ENCODE measurements at regions not wholly inside any gene's neighbourhood (a gene's known extent, or its start where the extent isn't known, plus 50 kb on each side); places are given as distances from the start of the nearest gene placed in this dataset.

DNA sequence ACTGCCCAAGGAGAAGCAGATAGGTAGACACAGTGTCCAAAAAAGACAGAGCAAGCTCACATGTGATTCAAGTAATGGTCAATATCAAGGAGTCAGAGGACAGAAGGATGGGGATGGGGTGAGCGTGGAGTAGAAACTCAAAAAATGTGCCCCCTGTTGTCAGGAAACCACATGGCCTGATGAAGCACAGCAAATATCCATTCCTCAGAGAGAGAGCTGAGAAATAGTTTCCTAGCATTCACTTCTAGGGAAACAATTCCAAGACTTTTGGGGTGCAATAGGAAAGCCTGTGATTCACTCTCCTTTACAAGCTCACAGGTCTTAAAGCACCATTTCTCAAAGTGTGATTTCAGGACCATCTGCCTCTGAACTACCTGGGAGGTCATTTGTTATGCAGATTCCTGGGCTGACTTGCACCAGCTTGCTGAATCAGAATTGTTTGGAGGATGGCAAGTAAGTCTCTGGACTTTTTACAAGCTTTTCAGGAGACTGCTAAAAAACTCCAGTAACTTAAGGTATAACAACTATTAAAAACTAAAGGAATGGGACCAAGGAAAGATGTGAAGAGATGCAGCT lies 432.8 kb downstream of the HDGFL1 start:
- WGBS (ENCODE audit: missing lambda C conversion rate): 63% methylated on average over 1 of the region's 1 CpG
- CTCF ChIA-PET: interaction anchor here (0.6 kb wide), 1 partner anchor 672 kb away, joined by 3 read pairs; no protein-coding TSS in a partner anchor
- DNase-seq (ENCODE audit: low read depth in 1 of 2, low spot score in 1 of 2) (no peak), ATAC-seq (no peak), FAIRE-seq (no peak)
- H3K4me3 ChIP-seq: no peak overlapping the region
- POLR2A ChIA-PET: no interaction called here
- H3K9me3 ChIP-seq: no peaks in the 10 kb centered on the region
- TF ChIP-seq, protein P1, sequence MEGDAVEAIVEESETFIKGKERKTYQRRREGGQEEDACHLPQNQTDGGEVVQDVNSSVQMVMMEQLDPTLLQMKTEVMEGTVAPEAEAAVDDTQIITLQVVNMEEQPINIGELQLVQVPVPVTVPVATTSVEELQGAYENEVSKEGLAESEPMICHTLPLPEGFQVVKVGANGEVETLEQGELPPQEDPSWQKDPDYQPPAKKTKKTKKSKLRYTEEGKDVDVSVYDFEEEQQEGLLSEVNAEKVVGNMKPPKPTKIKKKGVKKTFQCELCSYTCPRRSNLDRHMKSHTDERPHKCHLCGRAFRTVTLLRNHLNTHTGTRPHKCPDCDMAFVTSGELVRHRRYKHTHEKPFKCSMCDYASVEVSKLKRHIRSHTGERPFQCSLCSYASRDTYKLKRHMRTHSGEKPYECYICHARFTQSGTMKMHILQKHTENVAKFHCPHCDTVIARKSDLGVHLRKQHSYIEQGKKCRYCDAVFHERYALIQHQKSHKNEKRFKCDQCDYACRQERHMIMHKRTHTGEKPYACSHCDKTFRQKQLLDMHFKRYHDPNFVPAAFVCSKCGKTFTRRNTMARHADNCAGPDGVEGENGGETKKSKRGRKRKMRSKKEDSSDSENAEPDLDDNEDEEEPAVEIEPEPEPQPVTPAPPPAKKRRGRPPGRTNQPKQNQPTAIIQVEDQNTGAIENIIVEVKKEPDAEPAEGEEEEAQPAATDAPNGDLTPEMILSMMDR (IDR thresholded peaks at IDR 0.05): no peak
- TF ChIP-seq BHLHE40 (IDR thresholded peaks at IDR 0.05; ENCODE audit: low read depth, low read length): no peak
- no peak for TF ChIP-seq EP300 (IDR thresholded peaks at IDR 0.05)
- TF ChIP-seq NFE2L2 (conservative IDR thresholded peaks at IDR 0.05; ENCODE audit: low read length): no peak
- TF ChIP-seq SMC3 (IDR thresholded peaks at IDR 0.05): no peak
- TF ChIP-seq CHD2 (IDR thresholded peaks at IDR 0.05; ENCODE audit: low read length, partially characterized antibody): no peak
- no peak for TF ChIP-seq NPAS2 (CRISPR knock-in tag; IDR thresholded peaks at IDR 0.05; ENCODE audit: borderline replicate concordance)
- TF ChIP-seq, protein P2, sequence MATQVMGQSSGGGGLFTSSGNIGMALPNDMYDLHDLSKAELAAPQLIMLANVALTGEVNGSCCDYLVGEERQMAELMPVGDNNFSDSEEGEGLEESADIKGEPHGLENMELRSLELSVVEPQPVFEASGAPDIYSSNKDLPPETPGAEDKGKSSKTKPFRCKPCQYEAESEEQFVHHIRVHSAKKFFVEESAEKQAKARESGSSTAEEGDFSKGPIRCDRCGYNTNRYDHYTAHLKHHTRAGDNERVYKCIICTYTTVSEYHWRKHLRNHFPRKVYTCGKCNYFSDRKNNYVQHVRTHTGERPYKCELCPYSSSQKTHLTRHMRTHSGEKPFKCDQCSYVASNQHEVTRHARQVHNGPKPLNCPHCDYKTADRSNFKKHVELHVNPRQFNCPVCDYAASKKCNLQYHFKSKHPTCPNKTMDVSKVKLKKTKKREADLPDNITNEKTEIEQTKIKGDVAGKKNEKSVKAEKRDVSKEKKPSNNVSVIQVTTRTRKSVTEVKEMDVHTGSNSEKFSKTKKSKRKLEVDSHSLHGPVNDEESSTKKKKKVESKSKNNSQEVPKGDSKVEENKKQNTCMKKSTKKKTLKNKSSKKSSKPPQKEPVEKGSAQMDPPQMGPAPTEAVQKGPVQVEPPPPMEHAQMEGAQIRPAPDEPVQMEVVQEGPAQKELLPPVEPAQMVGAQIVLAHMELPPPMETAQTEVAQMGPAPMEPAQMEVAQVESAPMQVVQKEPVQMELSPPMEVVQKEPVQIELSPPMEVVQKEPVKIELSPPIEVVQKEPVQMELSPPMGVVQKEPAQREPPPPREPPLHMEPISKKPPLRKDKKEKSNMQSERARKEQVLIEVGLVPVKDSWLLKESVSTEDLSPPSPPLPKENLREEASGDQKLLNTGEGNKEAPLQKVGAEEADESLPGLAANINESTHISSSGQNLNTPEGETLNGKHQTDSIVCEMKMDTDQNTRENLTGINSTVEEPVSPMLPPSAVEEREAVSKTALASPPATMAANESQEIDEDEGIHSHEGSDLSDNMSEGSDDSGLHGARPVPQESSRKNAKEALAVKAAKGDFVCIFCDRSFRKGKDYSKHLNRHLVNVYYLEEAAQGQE (IDR thresholded peaks at IDR 0.05): no peak
- TF ChIP-seq, protein P3, sequence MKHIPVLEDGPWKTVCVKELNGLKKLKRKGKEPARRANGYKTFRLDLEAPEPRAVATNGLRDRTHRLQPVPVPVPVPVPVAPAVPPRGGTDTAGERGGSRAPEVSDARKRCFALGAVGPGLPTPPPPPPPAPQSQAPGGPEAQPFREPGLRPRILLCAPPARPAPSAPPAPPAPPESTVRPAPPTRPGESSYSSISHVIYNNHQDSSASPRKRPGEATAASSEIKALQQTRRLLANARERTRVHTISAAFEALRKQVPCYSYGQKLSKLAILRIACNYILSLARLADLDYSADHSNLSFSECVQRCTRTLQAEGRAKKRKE (CRISPR knock-in tag; IDR thresholded peaks at IDR 0.05; ENCODE audit: low read depth): no peak
- no peak for TF ChIP-seq TFCP2L1 (CRISPR knock-in tag; IDR thresholded peaks at IDR 0.05)
- TF ChIP-seq, protein P4, sequence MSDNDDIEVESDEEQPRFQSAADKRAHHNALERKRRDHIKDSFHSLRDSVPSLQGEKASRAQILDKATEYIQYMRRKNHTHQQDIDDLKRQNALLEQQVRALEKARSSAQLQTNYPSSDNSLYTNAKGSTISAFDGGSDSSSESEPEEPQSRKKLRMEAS (IDR thresholded peaks at IDR 0.05): no peak
- TF ChIP-seq, protein P5, sequence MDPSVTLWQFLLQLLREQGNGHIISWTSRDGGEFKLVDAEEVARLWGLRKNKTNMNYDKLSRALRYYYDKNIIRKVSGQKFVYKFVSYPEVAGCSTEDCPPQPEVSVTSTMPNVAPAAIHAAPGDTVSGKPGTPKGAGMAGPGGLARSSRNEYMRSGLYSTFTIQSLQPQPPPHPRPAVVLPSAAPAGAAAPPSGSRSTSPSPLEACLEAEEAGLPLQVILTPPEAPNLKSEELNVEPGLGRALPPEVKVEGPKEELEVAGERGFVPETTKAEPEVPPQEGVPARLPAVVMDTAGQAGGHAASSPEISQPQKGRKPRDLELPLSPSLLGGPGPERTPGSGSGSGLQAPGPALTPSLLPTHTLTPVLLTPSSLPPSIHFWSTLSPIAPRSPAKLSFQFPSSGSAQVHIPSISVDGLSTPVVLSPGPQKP (IDR thresholded peaks at IDR 0.05; ENCODE audit: low read depth, low read length): no peak
- no peak for TF ChIP-seq HOXB5 (CRISPR knock-in tag; IDR thresholded peaks at IDR 0.05)
- TF ChIP-seq, protein P6, sequence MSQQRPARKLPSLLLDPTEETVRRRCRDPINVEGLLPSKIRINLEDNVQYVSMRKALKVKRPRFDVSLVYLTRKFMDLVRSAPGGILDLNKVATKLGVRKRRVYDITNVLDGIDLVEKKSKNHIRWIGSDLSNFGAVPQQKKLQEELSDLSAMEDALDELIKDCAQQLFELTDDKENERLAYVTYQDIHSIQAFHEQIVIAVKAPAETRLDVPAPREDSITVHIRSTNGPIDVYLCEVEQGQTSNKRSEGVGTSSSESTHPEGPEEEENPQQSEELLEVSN (IDR thresholded peaks at IDR 0.05; ENCODE audit: borderline replicate concordance, low read depth): no peak
- no peaks in the 10 kb centered on the region for H3K4me1 ChIP-seq
- no peak overlapping the region for H3K27ac ChIP-seq
- H3K4me2 ChIP-seq: no peak overlapping the region

DNA sequence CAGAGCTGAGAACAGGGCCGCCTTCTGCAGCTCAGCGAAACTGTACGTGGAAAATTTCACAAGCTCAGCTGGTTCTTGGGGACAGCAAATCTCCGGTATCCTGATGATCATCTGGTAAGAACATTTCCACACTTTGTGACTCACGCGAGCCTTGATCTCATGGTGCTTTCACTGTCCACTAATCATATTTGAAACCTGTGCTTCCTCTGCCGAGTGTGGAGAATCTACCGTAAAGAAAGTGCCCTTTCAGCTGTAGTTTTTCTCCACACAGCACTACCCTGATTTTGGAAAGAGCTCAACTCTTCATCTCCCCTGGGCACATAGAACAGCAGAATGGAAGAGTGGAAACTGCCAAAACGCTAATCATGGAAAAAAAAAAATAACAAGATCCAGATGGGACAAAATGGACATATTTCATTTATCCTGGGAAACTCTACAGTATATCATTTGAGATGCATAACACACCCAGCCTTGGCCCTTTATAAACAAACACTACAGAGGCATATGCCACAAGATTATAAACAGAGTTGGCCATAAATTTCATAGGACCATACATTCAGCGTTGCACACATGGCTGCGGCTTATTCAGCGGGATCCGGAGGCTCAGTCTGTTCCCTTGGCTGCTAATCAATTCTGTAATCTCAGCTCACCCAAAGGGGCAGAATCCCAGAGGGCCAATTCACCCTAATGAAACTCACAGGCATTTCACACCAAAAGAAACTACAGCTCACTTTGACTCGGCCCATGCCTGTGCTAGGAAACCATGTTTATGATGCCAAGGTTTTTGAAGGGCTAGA lies 434.5 kb downstream of the HDGFL1 start:
- POLR2A ChIA-PET: no interaction called here
- FAIRE-seq: no peak
- TF ChIP-seq, protein P7, sequence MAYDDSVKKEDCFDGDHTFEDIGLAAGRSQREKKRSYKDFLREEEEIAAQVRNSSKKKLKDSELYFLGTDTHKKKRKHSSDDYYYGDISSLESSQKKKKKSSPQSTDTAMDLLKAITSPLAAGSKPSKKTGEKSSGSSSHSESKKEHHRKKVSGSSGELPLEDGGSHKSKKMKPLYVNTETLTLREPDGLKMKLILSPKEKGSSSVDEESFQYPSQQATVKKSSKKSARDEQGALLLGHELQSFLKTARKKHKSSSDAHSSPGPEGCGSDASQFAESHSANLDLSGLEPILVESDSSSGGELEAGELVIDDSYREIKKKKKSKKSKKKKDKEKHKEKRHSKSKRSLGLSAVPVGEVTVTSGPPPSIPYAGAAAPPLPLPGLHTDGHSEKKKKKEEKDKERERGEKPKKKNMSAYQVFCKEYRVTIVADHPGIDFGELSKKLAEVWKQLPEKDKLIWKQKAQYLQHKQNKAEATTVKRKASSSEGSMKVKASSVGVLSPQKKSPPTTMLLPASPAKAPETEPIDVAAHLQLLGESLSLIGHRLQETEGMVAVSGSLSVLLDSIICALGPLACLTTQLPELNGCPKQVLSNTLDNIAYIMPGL (CRISPR knock-in tag; IDR thresholded peaks at IDR 0.05; ENCODE audit: borderline replicate concordance): no peak
- TF ChIP-seq, protein P5 (IDR thresholded peaks at IDR 0.05; ENCODE audit: low read depth, low read length): no peak
- TF ChIP-seq RFX5 (IDR thresholded peaks at IDR 0.05): no peak
- no peak for TF ChIP-seq HOXB5 (CRISPR knock-in tag; IDR thresholded peaks at IDR 0.05)
- TF ChIP-seq EHMT2 (IDR thresholded peaks at IDR 0.05; ENCODE audit: low read depth): no peak
- TF ChIP-seq NPAS2 (CRISPR knock-in tag; IDR thresholded peaks at IDR 0.05; ENCODE audit: borderline replicate concordance): no peak
- TF ChIP-seq, protein P6 (IDR thresholded peaks at IDR 0.05; ENCODE audit: borderline replicate concordance, low read depth): no peak
- TF ChIP-seq, protein P4 (IDR thresholded peaks at IDR 0.05): no peak
- no peak for TF ChIP-seq HOXA7 (CRISPR knock-in tag; IDR thresholded peaks at IDR 0.05)
- no peak for TF ChIP-seq NFE2L2 (conservative IDR thresholded peaks at IDR 0.05; ENCODE audit: low read length)
- no peak for TF ChIP-seq HDAC2 (IDR thresholded peaks at IDR 0.05)

More for the DNA sequence above, 434.5 kb downstream of the HDGFL1 start:
- Histone ChIP-seq H3K4me3 (no peak overlapping the region), H3K4me1 (no peaks in the 10 kb centered on the region), H3K4me2 (no peak overlapping the region), H3K27ac (no peak overlapping the region), H3K9me3 (no peaks in the 10 kb centered on the region)
- CTCF ChIA-PET: no interaction called here
- DNase-seq (ENCODE audit: low read depth in 1 of 2, low spot score in 1 of 2): no peak
- no peak for ATAC-seq
- 83% methylated on average over 13 of the region's 14 CpGs for WGBS (ENCODE audit: missing lambda C conversion rate)

All from A549 (cell line).